OCI-LY7 (cell line): ENCODE measurements at regions not wholly inside any gene's neighbourhood (a gene's known extent, or its start where the extent isn't known, plus 50 kb on each side); places are given as distances from the start of the nearest gene placed in this dataset.

Source experiments
- CTCF ChIP-seq: fragments of 200-600 bp; sonication (generic); conservative IDR thresholded peaks from 2 replicates; pipeline ENCODE4 v1.5.1; 2014; ENCODE audit warnings: mild to moderate bottlenecking, antibody characterized with exemption, low read length, moderate library complexity, mixed read lengths
- EZH2phosphoT487 ChIP-seq: fragments of 200-600 bp; sonication (generic); IDR thresholded peaks from 2 replicates; pipeline ENCODE4 v1.6.1; 2018; ENCODE audit warnings: low read depth, borderline replicate concordance, mild to moderate bottlenecking, mixed run types, antibody characterized with exemption, low read length, moderate library complexity, mixed read lengths

DNA sequence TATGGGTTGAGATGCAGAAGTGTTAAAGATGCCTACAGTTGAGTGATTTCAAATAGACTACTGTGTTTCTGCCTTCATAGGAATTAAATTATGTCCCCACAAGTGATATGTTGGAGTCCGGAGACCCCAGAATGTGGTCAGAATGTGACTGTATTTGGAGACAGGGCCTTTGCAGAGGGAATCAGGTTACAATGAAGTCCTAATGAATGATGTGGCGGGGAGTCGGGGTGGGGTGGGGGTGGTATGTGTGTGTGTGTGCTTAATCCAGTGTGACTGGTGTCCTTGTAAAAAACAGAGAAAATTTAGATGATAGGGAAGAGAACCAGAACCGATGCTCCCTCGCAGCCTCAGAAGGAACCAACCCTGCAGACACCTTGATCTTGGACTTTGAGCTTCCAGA lies 448.2 kb downstream of the QKI start:
- TF ChIP-seq CTCF, result no peak
- TF ChIP-seq EZH2phosphoT487, result no peak
